ENCODE measurements at regions not wholly inside any gene's neighbourhood (a gene's known extent, or its start where the extent isn't known, plus 50 kb on each side); places are given as distances from the start of the nearest gene placed in this dataset.

GRCh38 chr2:18924886-18925285 is 335.5 kb upstream of the NT5C1B start:
- Histone ChIP-seq H4K8ac (ENCODE audit: low read depth in 2 of 2, low read length in 2 of 2) (peak overlapping the region in 1 of 2 experiments; percentile 81; a peak in 2 of 4 replicates), H3K79me1 (ENCODE audit: low read depth in 1 of 2, low read length in 2 of 2) (no peaks in the 10 kb centered on the region), H3K9me1 (ENCODE audit: insufficient read depth, low read length) (peaks cover 15% of the 10 kb centered on the region), H2BK5ac (ENCODE audit: low read depth, low read length, poor library complexity, severe bottlenecking) (peak overlapping the region; percentile 99), H3K4ac (ENCODE audit: low read depth, low read length) (no peak overlapping the region), H3K18ac (ENCODE audit: low read depth, low read length) (no peak overlapping the region), H3K4me2 (ENCODE audit: low read depth, low read length) (no peak overlapping the region), H3K36me3 (ENCODE audit: control insufficient read depth, insufficient read depth, low read length) (no peaks in the 10 kb centered on the region), H2AFZ (replicated peaks; ENCODE audit: low read length, poor library complexity) (no peak overlapping the region), H3K27me3 (ENCODE audit: control insufficient read depth, insufficient read depth, low read length) (no peaks in the 10 kb centered on the region), H3K4me1 (ENCODE audit: control insufficient read depth, insufficient read depth, low read length) (peaks cover 16% of the 10 kb centered on the region), H3K14ac (replicated peaks; ENCODE audit: low read depth, low read length) (no peak overlapping the region), H3K56ac (ENCODE audit: extremely low read depth, insufficient read depth, low read length) (0 out of 2 replicates have a peak overlapping the region, but pooled peaks have one; percentile 22), H4K91ac (ENCODE audit: insufficient read depth, low read depth, low read length) (no peak overlapping the region), H2BK15ac (ENCODE audit: low read depth, low read length) (no peak overlapping the region), H3K4me3 (ENCODE audit: insufficient read depth, low read depth, low read length) (no peak overlapping the region), H2BK120ac (ENCODE audit: low read depth, low read length) (peak overlapping the region; percentile 10; the same call in 1 of the 2 replicates), H3K23ac (ENCODE audit: low read depth, low read length) (no peak overlapping the region), H2BK20ac (ENCODE audit: low read depth, low read length) (no peak overlapping the region), H3K27ac (ENCODE audit: insufficient read depth, low read length) (peak overlapping the region; percentile 47; the same call in 1 of the 2 replicates), H3K9me3 (ENCODE audit: control insufficient read depth, insufficient read depth, low read length) (peaks cover 2% of the 10 kb centered on the region), H4K20me1 (ENCODE audit: insufficient read depth, low read length) (no peaks in the 10 kb centered on the region), H3K9ac (ENCODE audit: low read depth, low read length) (no peak overlapping the region), H4K5ac (ENCODE audit: low read depth, low read length) (no peak overlapping the region), H2AK9ac (replicated peaks; ENCODE audit: low read depth, low read length, poor library complexity) (no peak overlapping the region), H2AK5ac (ENCODE audit: low read depth, low read length) (no peak overlapping the region)
- POLR2A ChIA-PET (ENCODE audit: unreplicated experiment), result interaction anchor here (0.6 kb wide), 2 partner anchors 203 to 1078 kb away, joined by 3 to 5 read pairs; no protein-coding TSS in a partner anchor
- CTCF ChIA-PET, result no interaction called here
- TF ChIP-seq, protein P1, sequence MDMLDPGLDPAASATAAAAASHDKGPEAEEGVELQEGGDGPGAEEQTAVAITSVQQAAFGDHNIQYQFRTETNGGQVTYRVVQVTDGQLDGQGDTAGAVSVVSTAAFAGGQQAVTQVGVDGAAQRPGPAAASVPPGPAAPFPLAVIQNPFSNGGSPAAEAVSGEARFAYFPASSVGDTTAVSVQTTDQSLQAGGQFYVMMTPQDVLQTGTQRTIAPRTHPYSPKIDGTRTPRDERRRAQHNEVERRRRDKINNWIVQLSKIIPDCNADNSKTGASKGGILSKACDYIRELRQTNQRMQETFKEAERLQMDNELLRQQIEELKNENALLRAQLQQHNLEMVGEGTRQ (IDR thresholded peaks at IDR 0.05; ENCODE audit: low read depth, low read length), result no peak
- no peak for TF ChIP-seq SMC3 (IDR thresholded peaks at IDR 0.05; ENCODE audit: low read depth, low read length)
- no peak for TF ChIP-seq POLR2A (IDR thresholded peaks at IDR 0.05; ENCODE audit: low read depth, low read length)
- 0 out of 2 replicates have a peak, but pooled peaks have one; percentile 12 for TF ChIP-seq CEBPB (IDR thresholded peaks at IDR 0.05; ENCODE audit: low read depth, low read length)
- TF ChIP-seq RFX5 (IDR thresholded peaks at IDR 0.05; ENCODE audit: low read depth, low read length), result no peak
- WGBS, 2 experiments (ENCODE audit: extremely low coverage in 2 of 2, insufficient read length in 1 of 2), result no CpG with 5 or more reads among the region's 1 CpG
- DNase-seq, result peak; percentile 51
- dilution Hi-C loops (cut with HindIII; ENCODE audit: low sequenced_read_pairs, unreplicated experiment) (no loop called here), intact Hi-C loops (cut with micrococcal nuclease) (loop anchor here (2.0 to 10.0 kb wide), 4 partner anchors 26 to 438 kb away; no protein-coding TSS in a partner anchor), in situ Hi-C loops (cut with MboI; ENCODE audit: low sequenced_read_pairs) (no loop called here)
- ATAC-seq (ENCODE audit: low read depth), result peak; percentile 63
- BruUV-seq (replicated peaks), result no TSS peak

Data from IMR-90 (cell line).